ENCODE measurements at regions not wholly inside any gene's neighbourhood (a gene's known extent, or its start where the extent isn't known, plus 50 kb on each side); places are given as distances from the start of the nearest gene placed in this dataset.

GRCh38 chr6:18976091-18976490, 588.9 kb downstream of the RNF144B start:
- no peak for DNase-seq

- no peak for DNase-seq
Observed at GRCh38 chr6:18976966-18977365, 589.8 kb downstream of the RNF144B start.

GRCh38 chr6:18978337-18979128, 591.4 kb downstream of the RNF144B start:
- DNase-seq: peak; percentile 90

GRCh38 chr6:18985061-18985460, 597.9 kb downstream of the RNF144B start:
- no peak for DNase-seq

- DNase-seq: no peak
Observed at GRCh38 chr6:18985996-18986395, 598.8 kb downstream of the RNF144B start.

GRCh38 chr6:18988636-18989035, 601.5 kb downstream of the RNF144B start:
- no peak for DNase-seq

- peak; percentile 94 for DNase-seq
Observed at GRCh38 chr6:18990059-18990978, 603.2 kb downstream of the RNF144B start.

- DNase-seq: peak; percentile 91
Observed at GRCh38 chr6:18997375-18997826, 610.3 kb downstream of the RNF144B start.

GRCh38 chr6:19002976-19003560, 615.9 kb downstream of the RNF144B start:
- DNase-seq: no peak

GRCh38 chr6:19004176-19004575, 617.0 kb downstream of the RNF144B start:
- no peak for DNase-seq

- DNase-seq: no peak
Observed at GRCh38 chr6:19009769-19010168, 622.6 kb downstream of the RNF144B start.

- DNase-seq: no peak
Observed at GRCh38 chr6:19013026-19013705, 626.0 kb downstream of the RNF144B start.

GRCh38 chr6:19024737-19025136, 637.6 kb downstream of the RNF144B start:
- peak; percentile 71 for DNase-seq

- DNase-seq: no peak
Observed at GRCh38 chr6:19028201-19028600, 641.1 kb downstream of the RNF144B start.

GRCh38 chr6:19032591-19033295, 645.6 kb downstream of the RNF144B start:
- no peak for DNase-seq

GRCh38 chr6:19033683-19034082, 646.5 kb downstream of the RNF144B start:
- DNase-seq: no peak

- DNase-seq: no peak
Observed at GRCh38 chr6:19034986-19035385, 647.8 kb downstream of the RNF144B start.

GRCh38 chr6:19035461-19036195, 648.5 kb downstream of the RNF144B start:
- DNase-seq: no peak

- no peak for DNase-seq
Observed at GRCh38 chr6:19036196-19036555, 649.0 kb downstream of the RNF144B start.

GRCh38 chr6:19037607-19038006, 650.5 kb downstream of the RNF144B start:
- DNase-seq: no peak

- DNase-seq: no peak
Observed at GRCh38 chr6:19039287-19039686, 652.1 kb downstream of the RNF144B start.

GRCh38 chr6:19041906-19042305, 654.8 kb downstream of the RNF144B start:
- DNase-seq: no peak

Measured in NCI-H2029 (cell line).